HG03439 (cell line): ENCODE measurements at regions not wholly inside any gene's neighbourhood (a gene's known extent, or its start where the extent isn't known, plus 50 kb on each side); places are given as distances from the start of the nearest gene placed in this dataset.
A peak's percentile ranks its signal among the peaks of the same experiment; 100 is the strongest.

Source experiments
- ATAC-seq: cut with Tn5 transposase; IDR thresholded peaks from one replicate; pipeline ENCODE4 v1.9.1; 2021; ENCODE audit warnings: mild to moderate bottlenecking, moderate library complexity; ENCODE audit not compliant: unreplicated experiment

- no peak for ATAC-seq
Observed at GRCh38 chr4:24013668-24014422, 124.0 kb upstream of the PPARGC1A start.

GRCh38 chr4:24010994-24011393 is 121.1 kb upstream of the PPARGC1A start:
- no peak for ATAC-seq

- no peak for ATAC-seq
Observed at GRCh38 chr4:24010573-24010972, 120.7 kb upstream of the PPARGC1A start.

DNA sequence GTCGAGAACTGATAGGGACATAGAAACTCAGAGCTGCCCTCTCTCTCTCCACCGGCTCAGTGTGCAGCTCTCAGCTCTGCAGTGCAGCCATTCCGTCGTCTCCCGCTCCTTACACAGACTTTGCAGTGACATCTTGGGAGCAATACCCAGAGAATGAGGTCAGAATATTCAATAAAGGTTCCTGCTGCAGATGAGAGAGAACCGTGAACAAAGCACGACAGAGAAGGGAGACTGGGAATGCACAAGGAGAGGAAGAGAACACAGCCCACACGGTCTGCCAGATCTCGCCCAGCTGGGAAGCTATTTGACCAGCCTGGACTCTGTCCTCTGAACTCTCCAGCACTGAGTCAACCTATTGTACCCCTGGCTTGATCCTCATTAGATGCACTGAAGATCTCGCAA is 118.0 kb upstream of the PPARGC1A start:
- no peak for ATAC-seq

- no peak for ATAC-seq
Observed at GRCh38 chr4:24006269-24006668, 116.4 kb upstream of the PPARGC1A start.

DNA sequence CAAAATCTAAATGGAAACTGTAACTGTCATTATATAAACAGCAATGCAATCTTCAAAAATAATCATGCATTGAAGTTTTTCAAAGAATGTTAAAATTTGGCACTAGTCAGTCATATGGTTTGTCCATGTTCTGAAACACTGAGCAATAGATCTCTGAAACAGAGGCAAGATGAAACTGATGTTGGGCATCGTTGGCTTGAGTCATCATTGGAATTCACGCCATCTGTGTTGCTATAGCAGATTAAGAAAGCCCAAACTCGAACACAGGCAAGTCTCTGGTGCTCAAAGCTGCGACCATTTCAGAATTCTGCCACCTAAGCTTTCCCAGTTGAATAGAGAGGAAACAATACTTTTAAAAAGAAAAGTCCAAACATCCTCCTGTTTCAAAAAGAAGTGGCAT is 114.1 kb upstream of the PPARGC1A start:
- ATAC-seq: no peak

- ATAC-seq: no peak
Observed at GRCh38 chr4:24003496-24003895, 113.6 kb upstream of the PPARGC1A start.

- ATAC-seq: no peak
Observed at GRCh38 chr4:24002330-24002966, 112.6 kb upstream of the PPARGC1A start.

GRCh38 chr4:24001486-24002329 is 111.9 kb upstream of the PPARGC1A start:
- no peak for ATAC-seq

GRCh38 chr4:24000470-24000831 is 110.6 kb upstream of the PPARGC1A start:
- no peak for ATAC-seq

GRCh38 chr4:23999714-24000469 is 110.0 kb upstream of the PPARGC1A start:
- no peak for ATAC-seq

DNA sequence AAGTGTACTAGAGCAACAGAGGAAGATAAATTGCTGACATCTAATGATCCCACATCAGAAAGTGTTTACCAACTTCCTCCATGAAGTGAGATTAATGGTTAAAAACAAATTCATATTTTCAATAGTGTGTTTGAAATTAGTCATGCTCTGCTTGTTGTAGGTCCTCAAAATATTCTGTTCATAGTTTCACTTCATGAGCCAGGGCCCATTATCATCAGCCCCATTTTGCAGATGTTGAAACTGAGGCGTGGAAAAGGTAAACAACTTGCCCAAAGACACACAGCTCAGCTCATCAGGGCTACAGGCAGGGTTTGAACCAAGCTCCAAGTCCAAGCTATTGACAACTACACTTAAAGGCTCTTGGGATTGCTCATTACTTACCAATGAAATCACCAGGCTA is 103.5 kb upstream of the PPARGC1A start:
- ATAC-seq: peak; percentile 68

DNA sequence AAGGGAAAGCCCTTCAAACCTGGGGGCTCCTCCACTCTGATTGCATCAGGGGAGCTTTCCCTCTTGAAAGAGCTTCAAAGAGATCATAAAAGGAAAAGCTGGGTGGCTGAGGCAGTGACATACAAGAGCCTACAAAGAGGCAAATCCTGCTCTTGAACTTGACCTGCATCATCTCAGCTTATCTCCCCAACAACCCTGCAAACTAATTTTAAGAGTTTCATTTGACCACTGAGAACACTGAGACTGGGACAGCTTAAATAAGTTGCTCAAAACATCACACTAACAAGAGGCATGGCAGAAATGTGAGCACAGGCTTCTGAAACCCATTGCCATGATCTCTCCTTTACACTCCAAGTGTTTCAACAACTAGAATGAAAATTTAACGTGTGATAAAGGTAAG is 101.6 kb upstream of the PPARGC1A start:
- ATAC-seq: peak; percentile 55

DNA sequence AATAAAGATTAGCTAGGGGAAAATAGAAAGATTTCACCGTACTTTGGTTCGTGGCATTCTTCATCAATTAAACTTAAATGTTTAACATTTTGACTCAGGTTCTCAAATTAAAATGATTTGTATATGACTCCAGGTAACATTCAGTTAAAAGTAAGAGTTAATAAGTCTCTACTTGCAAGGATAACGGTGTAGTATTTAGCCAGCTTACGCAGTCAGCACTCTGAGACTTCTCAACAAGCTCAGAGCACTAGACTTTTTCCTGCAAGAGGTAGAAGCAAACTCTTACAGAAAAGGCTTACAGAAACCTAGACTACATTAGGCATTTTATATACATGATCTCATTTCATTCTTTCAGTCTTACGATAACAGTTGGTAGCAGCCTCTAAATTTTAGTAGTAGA is 96.4 kb upstream of the PPARGC1A start:
- ATAC-seq: no peak

- no peak for ATAC-seq
Observed at GRCh38 chr4:23981328-23981727, 91.5 kb upstream of the PPARGC1A start.

DNA sequence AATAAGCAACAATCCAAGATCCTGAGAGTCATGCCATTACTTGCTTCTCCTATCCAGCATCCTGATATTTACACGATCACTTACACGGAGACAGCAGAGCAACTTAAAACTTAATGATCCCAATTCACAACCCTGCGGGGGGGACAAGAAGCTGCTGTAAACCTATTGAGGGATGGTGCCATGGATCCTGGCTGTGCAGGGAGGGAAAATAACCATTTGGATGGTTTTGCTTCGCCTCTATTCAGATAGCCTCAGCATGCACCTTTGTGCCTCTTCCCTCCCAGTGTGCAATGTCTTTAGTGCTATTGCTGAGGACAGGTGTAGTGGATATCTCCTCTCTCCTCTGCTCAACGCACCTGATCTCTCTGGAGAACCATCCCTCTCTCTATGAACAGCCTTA is 89.7 kb upstream of the PPARGC1A start:
- ATAC-seq: no peak

DNA sequence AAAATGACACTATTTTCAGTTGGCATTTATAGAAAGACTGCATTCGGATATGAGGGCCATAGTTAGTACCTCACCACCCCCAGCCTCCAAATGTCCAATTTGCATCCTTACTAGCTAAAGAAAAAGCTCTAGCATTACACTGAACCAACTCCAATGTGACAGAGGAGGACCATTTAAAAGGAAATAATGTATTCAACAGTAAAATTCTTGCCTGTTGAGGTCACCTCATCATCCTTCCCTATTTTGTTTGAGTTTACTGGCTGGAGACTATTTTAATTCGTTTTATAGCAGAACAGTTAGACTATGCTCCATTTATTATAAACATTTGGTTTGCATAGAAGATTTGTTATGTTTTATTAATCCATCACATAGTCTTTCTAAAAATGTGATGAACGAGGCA is 88.2 kb upstream of the PPARGC1A start:
- ATAC-seq: no peak

DNA sequence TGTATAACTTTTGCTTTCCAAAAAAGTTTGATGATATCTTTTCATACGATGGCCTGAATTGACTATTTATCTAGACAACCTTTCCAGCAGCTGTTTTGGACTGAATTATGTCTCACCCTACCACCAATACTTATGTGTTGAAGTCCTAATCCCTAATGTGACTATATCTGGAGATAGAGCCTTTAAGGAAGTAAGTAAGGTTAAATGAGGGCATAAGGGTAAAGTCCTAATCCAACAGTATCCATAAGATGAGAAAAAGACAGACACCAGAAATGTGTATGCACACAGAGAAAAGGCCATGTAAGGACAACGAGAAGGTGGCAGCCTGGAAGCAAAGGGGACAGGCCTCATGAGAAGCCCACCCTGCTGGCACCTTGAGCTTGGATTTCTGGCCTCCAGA is 86.6 kb upstream of the PPARGC1A start:
- ATAC-seq: no peak

- no peak for ATAC-seq
Observed at GRCh38 chr4:23973308-23973855, 83.5 kb upstream of the PPARGC1A start.

DNA sequence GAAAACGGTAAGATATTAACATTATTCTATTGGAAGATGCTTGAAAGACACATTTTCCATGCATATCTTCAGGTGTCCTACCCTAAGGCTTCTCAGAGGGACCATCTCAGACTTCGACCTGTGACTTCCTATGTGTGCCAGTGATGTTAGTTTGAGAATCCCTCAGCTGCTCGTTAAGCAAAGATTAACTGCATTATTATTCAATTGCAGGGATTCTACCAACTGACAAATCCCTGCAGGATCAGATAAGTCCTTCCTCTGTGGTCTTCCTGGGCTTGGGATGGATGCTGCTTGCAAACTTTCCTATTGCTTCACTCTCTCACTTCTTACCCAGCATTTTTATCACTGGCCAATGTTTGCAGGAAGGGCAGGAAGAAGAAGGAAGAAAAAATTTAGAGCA is 83.0 kb upstream of the PPARGC1A start:
- no peak for ATAC-seq

DNA sequence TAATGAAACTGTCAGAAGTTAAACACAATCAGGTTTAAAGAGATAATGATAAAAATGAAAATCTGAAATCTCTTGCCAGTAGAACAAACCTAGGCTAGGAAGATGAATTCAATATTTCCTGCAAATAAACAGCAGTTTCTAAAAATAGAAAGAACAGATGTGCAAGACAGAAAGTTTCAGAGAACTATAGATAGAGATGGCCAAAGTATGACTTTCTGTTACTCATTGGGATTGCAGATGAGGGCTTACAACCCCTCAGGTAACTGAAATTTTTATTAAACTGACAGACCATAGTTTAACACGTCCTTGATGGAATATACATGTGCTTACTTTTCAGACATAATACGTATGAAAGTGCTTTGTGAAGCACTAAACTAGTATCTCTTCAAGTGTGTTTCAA is 82.3 kb upstream of the PPARGC1A start:
- no peak for ATAC-seq
